B cell (primary cell): ENCODE measurements at regions not wholly inside any gene's neighbourhood (a gene's known extent, or its start where the extent isn't known, plus 50 kb on each side); places are given as distances from the start of the nearest gene placed in this dataset.

ENCODE experiments used
- CTCF ChIP-seq: fragments of 200-600 bp; IDR thresholded peaks from one replicate; pipeline ENCODE4 v1.8.0; 2022; ENCODE audit warnings: antibody characterized with exemption, mild to moderate bottlenecking
- EZH2 ChIP-seq: IDR thresholded peaks from 2 replicates; pipeline ENCODE4 v1.6.1; 2012; ENCODE audit warnings: borderline replicate concordance, low read depth, mild to moderate bottlenecking, moderate library complexity, low read length; ENCODE audit not compliant: insufficient read depth, poor library complexity, severe bottlenecking

DNA sequence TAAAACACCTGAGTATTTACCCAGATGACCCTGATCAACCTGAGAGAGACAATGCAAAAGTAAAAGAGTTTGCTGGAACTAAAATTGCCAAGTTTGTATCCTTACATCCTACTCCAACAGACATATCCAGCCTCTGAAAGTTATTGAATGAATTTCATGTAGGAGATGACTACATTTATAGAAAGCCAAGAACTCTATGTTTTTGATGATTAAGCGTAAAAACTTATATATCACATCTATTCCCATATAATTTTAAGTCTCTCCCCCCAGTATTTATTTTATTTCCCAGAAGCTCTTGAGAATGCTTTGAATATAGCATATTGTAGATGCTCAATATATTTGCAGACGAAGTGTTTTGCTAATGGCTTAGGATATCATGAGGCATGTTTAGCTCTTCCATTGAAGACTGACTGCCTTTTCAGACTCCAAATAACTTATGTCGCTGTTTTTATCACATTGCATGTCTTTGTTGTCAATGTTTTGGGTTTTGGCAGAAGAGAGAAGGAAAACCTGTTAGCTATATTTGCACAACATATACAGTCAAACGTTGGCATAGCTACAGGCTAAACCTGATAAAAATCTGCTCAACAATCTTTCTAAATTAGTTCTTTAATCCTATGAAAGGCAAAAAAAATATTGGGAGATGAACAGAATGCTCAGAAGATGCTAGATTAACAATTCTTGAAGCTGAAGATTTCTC, 213.6 kb downstream of the DIO2 start:
- TF ChIP-seq CTCF: no peak
- TF ChIP-seq EZH2: no peak
